ENCODE measurements at regions not wholly inside any gene's neighbourhood (a gene's known extent, or its start where the extent isn't known, plus 50 kb on each side); places are given as distances from the start of the nearest gene placed in this dataset.
"Not testable (repeated sequence)": the region's sequence is repeated elsewhere in the genome, so short reads cannot be mapped to it uniquely, and the experiment has no call there.

DNA sequence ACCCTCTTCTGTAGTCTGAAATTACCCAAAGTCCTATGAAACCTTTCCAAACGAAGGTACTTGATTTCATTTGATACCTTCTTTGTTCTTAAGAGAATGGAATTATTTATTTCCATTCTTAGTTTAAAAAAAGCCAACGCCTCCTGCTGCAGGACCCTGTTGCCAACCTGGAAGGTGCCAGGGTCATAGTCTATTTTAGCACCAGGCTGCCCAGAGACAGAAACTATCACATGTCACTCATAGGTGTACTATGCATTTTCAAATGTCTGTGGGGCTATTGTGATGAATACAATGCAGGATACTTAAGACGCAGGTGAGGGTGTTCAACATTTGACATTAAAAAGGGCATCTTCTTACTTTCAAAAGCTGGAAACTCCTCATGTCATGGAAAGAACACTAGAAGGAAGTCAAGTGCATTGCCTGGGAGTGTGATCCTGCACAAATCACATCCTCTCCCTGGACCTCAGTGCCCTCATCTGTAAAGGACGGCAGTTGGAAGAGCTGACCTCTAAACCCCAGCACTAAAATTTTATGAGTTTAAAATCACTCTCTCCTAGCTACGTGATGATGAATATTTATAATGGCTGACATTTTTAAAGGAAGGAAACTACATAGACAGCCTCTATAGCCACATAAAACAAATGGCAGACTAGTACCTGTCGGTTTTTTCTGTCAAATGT lies 107.3 kb upstream of the SYT6 start:
- no peak for DNase-seq

DNA sequence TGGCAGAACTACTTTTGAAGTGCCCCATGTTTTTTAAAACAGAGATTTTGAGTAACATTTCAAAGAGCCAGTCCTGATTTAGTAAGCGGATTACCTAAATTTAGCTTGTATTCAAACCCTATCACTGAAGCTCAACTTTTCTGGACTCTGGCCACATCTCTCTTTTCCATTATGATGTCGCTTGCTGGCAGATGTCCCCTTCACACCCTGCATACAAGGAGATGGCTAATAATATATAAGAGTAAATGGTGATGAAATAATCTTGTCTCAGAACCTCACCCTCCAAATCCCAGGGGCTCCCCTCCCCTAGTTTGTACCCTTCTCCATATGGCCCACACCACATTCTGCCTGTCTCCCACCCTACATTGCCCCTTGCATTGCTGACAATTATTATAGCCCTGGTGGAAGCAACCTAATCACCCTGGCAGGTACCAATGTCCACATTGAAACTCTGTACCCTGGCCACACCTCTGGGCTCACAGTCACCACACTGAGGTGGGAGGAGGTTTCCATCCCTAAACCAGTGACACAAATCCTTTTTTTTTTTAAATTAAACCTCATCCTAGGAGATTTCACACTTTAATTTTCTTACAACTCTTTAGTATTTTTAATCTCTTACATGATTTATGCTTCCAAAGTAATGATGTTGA lies 106.0 kb upstream of the SYT6 start:
- DNase-seq: no peak

DNA sequence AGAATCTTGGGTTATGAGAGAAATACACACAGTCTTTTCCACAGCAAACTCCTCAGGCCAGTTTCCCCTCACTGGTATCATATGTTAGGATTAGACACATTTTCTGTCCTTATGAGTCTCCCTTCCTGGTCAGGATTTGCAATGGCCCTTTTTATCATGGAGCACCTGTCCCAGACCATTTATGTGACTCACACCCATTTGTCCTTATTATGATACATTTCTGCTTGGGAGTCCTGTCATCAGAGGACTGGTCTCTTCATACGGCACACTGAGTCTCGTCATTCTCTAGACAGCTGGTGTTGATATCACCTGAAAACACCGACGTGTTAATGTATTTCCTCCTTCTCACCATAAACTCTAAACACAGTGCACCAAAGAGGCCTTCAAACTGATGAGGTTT lies 105.0 kb upstream of the SYT6 start:
- no peak for DNase-seq

DNA sequence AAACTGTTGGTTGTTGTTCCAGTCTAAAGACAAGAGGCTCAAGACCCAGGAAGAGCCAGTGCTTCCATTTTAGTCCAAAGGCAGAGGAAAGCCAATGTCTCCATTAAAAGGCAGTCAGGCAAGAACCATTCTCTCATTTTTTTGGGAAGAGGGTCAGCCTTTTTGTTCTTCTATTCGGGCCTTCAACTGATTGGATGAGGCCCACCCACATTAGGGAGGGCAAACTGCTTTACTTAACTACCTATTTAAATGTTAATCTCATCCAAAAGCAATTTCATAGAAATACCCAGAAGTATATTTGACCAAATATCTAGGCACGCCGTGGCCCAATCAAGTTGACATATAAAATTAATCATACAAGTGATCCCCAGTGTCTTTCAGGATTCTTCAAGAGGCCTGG lies 104.4 kb upstream of the SYT6 start:
- DNase-seq: no peak

DNA sequence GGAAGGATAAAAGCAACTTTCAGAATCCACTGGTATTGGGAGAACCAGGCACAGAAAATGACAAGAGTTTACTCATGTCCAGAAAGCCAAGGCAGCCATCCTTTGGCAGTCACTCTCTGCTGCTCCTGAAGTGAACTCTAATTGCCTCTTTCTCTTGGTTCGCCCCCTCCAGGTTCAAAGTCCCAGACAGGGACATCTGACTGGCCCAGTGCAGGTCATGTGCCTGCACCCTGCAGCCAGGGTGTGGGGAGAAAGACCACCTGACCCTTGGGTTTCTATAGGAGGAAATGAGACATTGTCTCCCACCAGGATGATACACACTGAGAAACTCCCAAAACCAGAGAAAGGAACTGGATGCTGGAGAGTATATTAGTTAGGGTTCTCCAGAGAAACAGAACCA lies 103.9 kb upstream of the SYT6 start:
- DNase-seq: no peak

DNA sequence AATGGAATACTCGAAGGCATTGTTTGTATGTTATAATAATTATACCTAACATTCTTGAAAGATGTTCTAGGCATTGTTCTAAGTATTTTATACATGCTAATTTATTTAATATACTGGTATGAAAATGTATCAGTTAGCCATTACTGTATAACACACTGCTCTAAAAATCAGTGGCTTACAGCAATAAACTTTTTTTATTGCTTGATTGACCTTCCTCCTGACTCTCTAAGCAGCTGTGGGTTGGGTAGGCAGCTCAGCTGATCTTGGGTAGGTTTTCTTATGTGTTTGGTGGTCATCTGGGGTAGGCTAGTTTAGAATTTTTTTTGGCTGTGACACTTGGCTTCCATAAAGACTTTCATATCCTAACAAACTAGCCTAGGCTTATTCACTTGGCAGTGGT lies 100.2 kb upstream of the SYT6 start:
- DNase-seq: no peak

DNA sequence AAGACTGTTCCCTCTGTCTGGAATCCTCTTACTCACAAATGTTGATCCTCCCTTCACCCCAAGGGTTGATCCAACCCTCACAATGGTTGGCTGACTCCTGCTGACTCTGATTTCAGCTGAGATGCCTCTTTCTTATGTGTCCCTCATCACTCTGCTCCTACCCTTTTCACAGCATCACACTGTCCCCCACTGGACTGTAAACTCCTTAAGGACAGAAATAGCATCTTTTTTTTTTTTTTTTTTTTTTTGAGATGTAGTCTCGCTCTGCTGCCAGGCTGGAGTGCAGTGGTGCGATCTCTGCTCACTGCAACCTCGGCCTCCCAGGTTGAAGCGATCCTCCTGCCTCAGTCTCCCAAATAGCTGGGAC lies 97.9 kb upstream of the SYT6 start:
- no peak for DNase-seq

DNA sequence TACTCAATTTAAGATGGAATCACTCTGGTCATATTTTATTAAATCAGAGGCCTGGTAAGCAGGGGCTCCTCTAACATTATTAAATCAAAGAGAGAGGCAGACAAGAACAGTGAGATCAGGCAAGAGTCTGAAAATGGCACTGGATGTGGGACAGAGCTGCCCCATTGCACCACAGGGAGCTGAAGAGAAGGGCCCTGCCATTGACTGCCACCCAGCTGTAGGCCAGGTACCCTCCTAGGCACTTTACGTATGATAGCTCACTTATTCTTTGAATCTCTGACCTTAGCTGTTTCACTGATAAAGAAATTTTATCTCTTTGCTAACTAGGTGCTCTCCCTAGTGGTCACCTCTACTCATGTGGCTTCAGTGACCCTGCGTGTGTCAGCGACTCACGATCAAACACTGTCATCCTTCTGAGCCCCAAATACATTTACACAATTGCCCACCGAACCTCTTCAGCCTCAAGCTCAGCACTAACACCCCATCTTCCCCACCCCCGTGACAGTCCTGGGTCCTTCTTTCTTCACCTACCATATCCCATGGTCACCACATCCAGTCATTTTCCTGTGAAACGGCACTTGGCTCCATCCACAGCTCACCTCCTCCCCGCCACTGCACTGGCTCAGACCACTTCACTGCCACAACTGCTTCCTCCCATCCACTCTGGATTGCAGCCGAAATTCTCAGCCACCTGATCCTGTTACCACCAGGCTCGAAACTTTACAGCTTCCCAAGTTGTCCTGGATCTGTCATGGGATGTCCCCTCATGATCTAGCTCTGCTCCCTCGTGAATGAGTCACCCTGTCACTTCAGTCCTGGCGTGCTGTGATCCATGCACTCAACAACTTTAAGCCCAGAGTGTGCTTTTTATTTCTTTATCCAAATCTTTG lies 97.3 kb upstream of the SYT6 start:
- no peak for DNase-seq

DNA sequence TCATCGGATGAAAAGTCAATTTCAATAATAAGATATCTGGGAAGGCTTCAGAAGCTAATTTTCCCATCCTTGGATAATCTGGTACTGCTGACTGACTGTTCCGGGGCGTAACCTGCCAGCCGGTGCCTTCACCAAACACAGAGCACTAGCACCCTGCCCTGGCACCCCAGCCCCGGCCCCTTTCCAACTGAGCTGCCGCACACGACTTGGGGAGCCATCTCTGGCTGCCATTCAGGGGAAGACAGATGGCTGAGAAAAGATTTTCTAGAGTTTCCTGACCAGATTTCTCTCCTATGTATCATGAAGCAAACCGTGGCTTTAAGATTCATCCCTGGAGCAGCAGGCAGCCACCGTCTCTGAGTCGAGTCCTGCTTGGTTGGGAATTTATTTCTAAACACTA lies 96.0 kb upstream of the SYT6 start:
- DNase-seq: no peak

DNA sequence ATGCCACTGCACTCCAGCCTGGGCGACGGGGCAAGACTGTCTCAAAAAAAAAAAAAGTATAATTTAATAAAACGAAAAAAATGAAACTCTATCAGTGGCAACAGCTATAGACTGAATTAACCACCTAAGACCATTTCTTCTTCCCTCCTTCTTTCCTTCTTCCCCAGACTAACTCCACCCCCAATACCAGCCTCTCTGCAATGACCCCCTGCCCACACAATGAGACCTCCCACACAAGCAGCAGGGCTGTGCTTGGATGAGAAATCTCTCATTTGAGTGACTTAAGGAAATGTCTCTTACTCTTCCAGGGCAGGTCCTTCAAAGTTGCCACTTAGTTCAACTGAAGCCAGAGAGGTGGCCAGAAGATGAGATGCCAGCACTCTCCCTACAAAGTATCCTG lies 94.5 kb upstream of the SYT6 start:
- DNase-seq: no peak

DNA sequence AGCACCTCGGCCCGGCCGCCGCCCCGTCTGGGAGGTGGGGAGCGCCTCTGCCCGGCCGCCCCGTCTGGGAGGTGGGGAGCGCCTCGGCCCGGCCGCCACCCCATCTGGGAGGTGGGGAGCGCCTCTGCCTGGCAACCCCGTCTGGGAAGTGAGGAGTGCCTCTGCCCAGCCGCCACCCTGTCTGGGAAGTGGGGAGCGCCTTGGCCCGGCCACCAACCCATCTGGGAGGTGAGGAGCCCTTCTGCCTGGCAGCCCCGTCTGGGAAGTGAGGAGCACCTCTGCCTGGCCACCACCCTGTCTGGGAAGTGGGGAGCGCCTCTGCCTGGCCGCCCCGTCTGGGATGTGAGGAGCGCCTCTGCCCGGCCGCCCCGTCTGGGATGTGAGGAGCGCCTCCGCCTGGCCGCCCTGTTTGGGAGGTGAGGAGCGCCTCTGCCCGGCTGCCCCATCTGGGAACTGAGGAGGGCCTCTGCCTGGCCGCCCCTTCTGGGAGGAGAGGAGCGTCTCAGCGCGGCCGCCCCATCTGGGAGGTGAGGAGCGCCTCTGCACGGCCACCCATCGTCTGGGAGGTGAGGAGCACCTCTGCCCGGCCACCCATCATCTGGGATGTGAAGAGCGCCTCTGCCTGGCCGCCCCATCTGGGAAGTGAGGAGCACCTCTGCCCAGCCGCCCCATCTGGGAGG lies 89.0 kb upstream of the SYT6 start:
- not testable (repeated sequence) for DNase-seq

DNA sequence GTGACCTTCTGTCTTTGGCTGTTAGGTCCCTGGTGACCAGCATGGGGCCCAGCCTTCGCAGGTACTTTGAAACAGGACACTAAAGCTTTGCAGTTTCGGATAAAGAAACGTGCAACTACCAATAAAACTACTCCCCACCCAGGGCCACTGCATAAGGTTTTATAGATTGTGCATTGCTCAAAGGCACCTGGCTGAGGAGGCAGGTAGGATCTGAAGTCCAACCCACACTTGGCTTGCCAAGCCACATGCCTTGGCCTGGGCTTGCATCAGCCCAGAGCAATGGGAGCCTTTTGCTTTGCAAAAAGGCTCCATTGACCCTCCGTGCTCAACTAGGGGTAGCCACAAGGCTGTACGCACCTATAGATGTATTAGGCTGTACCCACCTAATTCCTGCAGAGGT lies 84.4 kb upstream of the SYT6 start:
- no peak for DNase-seq

DNA sequence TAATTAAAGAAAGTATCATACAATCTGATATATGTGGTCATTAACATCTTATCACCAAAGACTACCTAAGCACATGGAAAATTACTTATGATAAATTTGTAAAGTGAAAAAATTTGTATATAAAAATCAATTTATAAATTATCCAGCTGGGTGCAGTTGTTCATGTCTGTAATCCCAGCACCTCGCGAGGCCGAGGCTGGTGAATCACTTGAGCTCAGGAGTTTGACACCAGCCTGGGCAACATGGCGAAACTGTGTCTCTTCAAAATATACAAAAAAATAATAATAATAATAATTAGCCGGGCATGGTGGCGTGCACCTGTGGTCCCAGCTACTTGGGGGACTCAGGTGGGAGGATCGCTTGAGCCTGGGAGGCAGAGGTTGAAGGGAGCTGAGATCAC lies 82.8 kb upstream of the SYT6 start:
- no peak for DNase-seq

DNA sequence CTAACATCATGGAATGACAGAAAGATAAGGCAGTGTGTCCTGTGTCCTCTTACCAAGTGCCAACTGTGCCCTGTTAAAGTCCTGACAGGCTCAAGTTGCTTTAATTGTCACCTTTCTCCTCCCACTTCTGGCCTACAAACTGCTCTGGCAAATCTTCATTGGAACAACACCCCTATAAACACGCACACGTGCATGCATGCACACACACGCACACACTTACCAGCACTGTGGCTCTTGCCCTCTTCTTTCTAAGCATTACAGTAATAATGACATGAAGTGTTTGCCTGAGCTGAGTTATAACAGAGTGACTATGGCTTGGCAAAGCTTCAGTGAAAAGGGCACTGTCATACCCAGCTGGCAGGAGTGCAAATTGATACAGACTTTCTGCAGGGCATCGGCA lies 82.3 kb upstream of the SYT6 start:
- no peak for DNase-seq

DNA sequence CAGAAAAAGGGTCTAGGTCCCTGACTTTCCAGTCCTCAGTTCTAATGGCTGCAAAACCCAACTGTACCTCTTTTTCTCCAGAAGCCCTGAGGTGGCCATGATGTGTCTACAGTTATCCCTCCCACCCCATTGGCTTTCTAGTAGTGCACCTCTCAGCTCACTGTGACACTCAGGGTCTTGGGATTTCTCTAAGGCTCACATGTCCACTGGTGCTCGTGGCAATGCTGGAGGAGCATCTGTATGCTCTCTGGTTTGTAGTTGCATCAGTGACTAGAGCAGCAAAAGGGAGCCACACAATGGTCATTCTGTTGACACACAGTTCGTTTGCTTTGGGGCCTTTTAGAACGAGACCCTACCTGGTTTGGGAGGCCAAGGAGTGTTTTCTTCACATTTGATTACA lies 81.6 kb upstream of the SYT6 start:
- DNase-seq: no peak

DNA sequence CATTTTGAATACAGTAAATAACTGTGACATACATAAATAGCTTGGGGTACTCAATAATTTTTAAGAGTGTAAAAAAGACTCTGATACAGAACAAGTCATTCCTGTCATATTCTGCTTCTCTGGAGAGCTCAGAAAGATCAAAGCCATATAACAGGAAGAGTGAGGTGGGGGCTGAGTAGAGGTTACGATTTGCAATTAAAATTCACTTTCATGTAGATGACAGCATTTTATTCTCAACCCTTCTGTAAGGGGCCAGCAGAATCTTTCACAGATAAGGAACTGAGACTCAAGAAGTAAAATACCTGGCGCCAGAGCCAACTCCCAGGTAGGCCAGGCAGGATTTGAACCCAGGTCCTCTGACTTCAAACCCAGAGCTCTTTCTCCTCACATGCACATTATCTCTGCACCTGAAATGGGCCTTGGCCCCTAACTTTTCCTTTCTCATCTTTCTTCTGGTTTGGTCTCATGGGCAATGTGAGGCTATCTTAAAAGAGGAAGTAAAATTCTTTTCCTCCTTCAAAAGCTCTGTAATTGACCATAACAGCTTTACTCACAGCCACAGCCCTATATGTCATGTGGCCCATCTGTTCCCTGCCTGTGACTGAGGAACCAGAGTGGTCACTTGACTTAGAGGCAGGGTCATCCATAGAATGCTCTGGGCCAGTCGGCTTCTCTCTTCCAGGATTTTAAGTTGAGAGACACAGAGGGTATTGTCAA lies 80.9 kb upstream of the SYT6 start:
- DNase-seq: no peak

DNA sequence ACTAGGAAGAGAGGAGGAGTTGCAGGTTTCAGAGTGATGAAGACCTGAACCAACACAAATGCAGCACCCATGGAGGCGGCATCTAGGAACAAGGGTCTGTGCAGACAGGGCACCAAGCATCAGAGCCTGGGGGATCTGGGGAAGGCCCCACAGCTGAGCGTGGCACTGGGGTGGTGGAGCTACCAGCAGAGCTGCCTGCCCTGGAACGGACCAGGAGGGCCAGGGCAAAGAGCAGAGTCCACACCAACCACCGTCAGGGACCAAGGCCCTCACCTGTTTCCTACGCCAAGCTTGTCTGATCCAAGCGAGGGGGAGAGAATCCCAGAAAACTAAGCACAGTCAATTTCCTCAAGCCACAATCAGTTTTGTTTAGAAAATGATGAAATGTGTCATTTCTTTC lies 79.0 kb upstream of the SYT6 start:
- DNase-seq: no peak

DNA sequence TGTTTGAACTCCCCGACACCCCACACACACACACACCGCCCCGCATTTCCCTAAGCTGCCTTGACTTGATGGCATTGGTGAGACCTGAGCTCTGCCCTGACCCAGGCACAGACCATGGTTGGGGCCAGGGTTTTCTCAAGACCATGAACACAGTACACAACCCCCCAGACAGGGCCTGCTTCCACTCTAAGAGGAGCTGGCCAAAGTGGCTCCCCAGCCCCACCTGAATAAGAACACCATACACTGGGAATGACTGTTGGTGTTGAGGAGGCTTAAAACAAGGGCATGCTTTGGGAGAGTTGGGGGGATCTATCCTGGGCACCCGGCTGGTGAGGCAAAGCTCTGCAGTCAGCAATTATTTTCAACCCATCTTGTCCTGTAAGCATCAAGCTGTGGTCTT lies 77.6 kb upstream of the SYT6 start:
- no peak for DNase-seq

DNA sequence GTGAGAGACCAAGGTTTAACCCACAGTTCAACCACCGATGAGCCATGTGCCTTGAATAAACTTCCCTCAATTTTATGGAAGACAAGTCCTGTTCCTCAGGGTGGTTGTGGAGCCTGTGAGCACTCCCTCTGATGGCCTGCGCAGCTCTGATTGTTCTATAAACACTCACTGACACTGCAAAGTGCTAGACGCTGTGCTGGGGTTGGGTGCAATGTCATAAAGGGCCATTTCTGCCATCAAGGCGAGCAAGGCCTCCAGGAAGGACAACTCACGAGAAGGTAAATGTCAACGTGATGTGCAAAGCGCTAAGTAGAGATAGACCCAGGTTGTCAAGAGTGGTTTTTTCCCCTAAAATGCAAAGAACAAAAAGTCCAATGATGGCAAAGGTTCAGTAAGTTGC lies 75.7 kb upstream of the SYT6 start:
- DNase-seq: no peak

DNA sequence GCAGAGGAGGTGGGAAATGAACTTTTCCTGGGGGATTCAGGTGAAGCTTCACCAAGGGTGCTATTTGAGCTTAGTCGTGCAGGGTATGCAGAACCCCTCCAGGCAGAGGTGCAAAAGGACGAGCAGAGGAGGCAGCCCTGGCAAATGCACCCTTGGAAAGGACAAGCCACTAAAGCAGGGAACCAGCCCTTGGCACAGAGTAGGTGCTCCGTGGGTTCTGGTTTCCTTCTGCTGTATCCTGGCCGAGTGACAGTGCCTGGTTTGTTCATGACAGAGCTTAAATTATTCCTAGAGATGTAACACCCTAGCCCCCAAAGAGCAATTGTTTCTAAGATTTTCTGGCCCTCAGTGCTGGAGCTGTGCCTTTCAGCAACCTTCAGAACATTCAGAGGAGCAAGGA lies 73.4 kb upstream of the SYT6 start:
- DNase-seq: no peak

DNA sequence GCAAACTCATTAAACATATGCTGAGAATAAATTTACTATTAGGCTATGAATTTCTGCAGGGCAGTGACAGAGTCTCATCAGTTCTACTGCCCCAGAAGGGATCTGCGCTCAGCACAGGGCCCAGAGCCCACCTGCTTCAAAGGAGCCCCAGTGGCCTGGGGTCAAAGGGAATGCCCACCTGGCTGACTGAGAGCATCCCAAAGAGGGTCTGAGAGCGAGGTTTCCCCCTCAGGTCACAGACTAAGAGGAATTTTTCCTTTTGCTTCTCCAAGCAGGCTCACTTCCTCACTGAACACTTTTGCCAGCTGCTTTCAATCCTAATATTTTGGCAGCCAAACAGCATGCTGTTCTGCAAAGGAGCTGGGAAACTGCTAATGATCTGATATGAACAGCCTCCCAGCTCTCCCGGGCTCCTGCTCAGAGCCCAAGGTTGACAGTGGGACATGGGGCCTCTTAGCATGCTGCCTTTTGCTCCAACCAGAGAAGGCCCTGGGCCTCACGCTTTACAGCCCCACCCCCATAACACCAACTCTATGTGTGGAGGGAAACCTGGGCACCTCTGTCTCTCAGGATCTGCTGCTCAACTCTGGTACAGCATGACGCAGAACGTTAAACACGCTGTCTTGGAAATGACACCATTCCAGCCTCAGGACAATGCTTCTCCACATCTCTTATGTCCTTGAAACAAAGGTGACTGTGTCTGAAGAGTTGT lies 70.7 kb upstream of the SYT6 start:
- no peak for DNase-seq

DNA sequence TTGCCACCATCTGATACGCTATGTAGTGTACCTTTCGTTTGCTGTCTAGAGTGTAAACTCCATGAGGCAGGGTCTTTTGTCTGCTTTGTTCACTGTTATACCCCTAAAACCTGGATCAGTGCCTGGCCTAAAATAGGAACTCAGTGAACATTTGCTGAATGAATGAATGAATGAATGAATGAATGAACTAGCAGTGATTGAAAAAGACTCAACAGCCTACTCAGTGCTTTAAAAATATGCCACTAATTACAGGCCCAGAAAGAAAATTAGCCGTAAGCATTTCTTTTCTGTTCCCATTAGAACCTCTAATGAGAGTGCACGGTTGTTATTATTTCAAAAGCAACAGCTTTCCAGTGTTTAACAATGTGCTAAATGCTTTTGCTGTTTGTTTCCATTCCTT lies 69.3 kb upstream of the SYT6 start:
- DNase-seq: no peak
